Endothelial cell (in vitro differentiated cells): ENCODE measurements at regions not wholly inside any gene's neighbourhood (a gene's known extent, or its start where the extent isn't known, plus 50 kb on each side); places are given as distances from the start of the nearest gene placed in this dataset.

Experiments used
- DNase-seq: peaks from one replicate; pipeline ENCODE4 v3.0.0; 2021; ENCODE audit warnings: low spot score
- H3K27ac Mint-ChIP-seq: one replicate; pipeline ENCODE4 v1.8.0; 2021; ENCODE audit warnings: mixed read lengths, inconsistent platforms; ENCODE audit not compliant: unreplicated experiment
- H3K27me3 Mint-ChIP-seq: one replicate; pipeline ENCODE4 v1.8.0; 2021; ENCODE audit warnings: mild to moderate bottlenecking, moderate library complexity, mixed read lengths, inconsistent platforms; ENCODE audit not compliant: unreplicated experiment
- H3K36me3 Mint-ChIP-seq: one replicate; pipeline ENCODE4 v1.8.0; 2021; ENCODE audit warnings: mild to moderate bottlenecking, low read depth, mixed read lengths, inconsistent platforms; ENCODE audit not compliant: unreplicated experiment
- H3K4me1 Mint-ChIP-seq: one replicate; pipeline ENCODE4 v1.8.0; 2021; ENCODE audit warnings: mild to moderate bottlenecking, mixed read lengths, inconsistent platforms; ENCODE audit not compliant: unreplicated experiment
- H3K4me3 Mint-ChIP-seq: one replicate; pipeline ENCODE4 v1.8.0; 2021; ENCODE audit warnings: mild to moderate bottlenecking, mixed read lengths, inconsistent platforms; ENCODE audit not compliant: unreplicated experiment
- H3K9me3 Mint-ChIP-seq: one replicate; pipeline ENCODE4 v1.8.0; 2021; ENCODE audit warnings: mixed read lengths, inconsistent platforms; ENCODE audit not compliant: unreplicated experiment
- TF ChIP-seq, protein P1 (sequence below): fragments of 200-600 bp; sonication (generic); IDR thresholded peaks from one replicate; pipeline ENCODE4 v1.5.0; 2021; ENCODE audit warnings: antibody characterized with exemption; ENCODE audit not compliant: unreplicated experiment

DNA sequence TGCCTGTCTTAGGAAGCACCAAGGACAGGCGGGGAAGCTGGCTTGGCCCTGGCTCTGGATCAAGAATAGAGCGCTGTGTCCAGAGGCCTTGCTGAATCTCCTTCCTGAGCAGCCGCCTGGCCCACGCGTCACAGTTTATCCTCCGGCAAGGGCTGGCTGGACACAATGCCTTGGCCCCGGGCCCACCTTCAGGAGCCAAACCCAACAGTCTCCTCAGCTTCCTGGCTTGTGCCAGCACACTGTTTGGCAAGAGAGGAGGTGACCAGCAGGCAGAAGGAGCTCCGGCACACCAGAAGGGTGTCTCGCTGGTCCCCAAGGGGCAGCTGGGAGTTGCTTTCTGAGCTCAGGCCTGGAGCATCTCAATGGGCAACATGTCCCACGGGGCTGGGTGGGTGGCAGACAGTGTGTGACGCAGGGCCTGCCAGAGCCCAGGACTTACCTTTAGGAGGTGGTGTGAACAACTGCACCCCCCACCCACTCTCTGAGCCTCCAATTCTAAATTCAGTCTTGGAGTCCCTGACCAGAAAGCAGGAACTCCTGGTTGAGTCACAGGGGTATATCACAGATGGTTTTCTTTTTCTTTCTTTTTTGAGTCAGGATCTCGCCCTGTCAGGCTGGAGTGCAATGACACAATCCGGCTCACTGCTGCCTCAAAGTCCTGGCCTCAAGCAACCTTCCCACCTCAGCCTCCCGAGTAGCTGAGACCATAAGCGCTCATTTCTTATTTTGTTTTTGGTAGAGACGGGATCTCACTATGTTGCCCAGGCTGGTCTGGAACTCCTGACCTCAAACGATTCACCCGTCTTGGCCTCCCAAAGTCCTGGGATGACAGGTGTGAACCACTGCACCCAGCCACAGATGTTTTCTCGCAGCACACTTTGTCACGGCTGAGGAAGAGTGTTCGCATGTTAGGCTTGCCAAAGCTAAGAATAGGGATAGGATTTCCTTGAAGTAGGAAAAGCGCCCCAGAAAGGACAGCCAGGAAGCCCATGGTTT, 361.2 kb downstream of the BCOR start:
- DNase-seq: no peak
- H3K4me1 Mint-ChIP-seq: peaks cover 2% of the 10 kb centered on the region
- no peak overlapping the region for H3K27ac Mint-ChIP-seq
- H3K27me3 Mint-ChIP-seq: peaks cover 5% of the 10 kb centered on the region
- H3K36me3 Mint-ChIP-seq: no peaks in the 10 kb centered on the region
- H3K9me3 Mint-ChIP-seq: no peaks in the 10 kb centered on the region
- TF ChIP-seq, protein P1, sequence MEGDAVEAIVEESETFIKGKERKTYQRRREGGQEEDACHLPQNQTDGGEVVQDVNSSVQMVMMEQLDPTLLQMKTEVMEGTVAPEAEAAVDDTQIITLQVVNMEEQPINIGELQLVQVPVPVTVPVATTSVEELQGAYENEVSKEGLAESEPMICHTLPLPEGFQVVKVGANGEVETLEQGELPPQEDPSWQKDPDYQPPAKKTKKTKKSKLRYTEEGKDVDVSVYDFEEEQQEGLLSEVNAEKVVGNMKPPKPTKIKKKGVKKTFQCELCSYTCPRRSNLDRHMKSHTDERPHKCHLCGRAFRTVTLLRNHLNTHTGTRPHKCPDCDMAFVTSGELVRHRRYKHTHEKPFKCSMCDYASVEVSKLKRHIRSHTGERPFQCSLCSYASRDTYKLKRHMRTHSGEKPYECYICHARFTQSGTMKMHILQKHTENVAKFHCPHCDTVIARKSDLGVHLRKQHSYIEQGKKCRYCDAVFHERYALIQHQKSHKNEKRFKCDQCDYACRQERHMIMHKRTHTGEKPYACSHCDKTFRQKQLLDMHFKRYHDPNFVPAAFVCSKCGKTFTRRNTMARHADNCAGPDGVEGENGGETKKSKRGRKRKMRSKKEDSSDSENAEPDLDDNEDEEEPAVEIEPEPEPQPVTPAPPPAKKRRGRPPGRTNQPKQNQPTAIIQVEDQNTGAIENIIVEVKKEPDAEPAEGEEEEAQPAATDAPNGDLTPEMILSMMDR: no peak
- no peak overlapping the region for H3K4me3 Mint-ChIP-seq

DNA sequence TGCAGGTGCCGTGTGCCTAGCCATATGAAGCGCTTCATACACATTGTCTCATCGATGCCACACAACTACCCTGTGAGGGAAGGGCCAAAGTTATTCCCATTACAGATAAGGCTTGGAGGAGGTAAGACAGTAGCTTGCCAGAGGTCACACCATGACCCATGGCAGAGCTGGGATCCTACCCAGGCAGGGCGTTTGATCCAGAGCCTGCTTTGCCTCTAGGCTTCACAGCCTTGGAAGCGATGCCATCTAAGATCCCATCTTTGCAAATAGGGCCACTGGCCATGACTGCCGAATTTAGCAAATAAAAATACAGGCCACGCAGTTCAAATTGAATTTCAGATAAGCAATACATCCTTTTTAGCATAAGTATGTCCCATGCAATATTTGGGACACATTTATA, 358.2 kb downstream of the BCOR start:
- TF ChIP-seq, protein P1: no peak
- no peak overlapping the region for H3K4me3 Mint-ChIP-seq
- no peaks in the 10 kb centered on the region for H3K4me1 Mint-ChIP-seq
- no peak for DNase-seq
- H3K36me3 Mint-ChIP-seq: no peaks in the 10 kb centered on the region
- H3K27ac Mint-ChIP-seq: no peak overlapping the region
- H3K9me3 Mint-ChIP-seq: no peaks in the 10 kb centered on the region
- H3K27me3 Mint-ChIP-seq: peaks cover 3% of the 10 kb centered on the region

DNA sequence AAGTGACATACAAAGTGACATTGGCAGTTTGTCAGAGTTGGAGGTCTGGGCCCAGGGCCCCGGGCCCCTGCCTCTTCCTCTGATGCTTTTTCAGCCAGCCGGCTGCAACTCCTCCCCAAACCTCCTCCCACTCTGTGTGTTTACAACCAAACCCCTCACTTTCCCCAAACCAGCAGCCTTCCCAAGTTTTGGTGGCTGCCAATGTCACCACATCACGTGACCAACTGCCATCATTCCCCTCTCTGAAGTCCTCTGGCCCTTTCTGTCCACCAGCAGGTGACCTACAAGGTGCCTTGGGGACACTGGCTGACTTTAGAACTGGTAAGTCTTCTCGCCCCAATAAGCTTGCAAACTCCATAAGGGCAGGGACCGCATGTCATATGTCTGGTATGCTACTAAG, 357.7 kb downstream of the BCOR start:
- Mint-ChIP-seq H3K27me3 (peaks cover 3% of the 10 kb centered on the region), H3K4me3 (no peak overlapping the region), H3K4me1 (no peaks in the 10 kb centered on the region), H3K36me3 (no peaks in the 10 kb centered on the region), H3K27ac (no peak overlapping the region), H3K9me3 (no peaks in the 10 kb centered on the region)
- TF ChIP-seq, protein P1: no peak
- DNase-seq: no peak

GRCh38 chrX:39741904-39742303, 355.9 kb downstream of the BCOR start:
- Mint-ChIP-seq H3K4me1 (no peaks in the 10 kb centered on the region), H3K36me3 (no peaks in the 10 kb centered on the region), H3K27ac (no peak overlapping the region), H3K9me3 (no peaks in the 10 kb centered on the region), H3K27me3 (peaks cover 3% of the 10 kb centered on the region), H3K4me3 (no peak overlapping the region)
- TF ChIP-seq, protein P1: no peak
- no peak for DNase-seq

- H3K9me3 Mint-ChIP-seq: no peaks in the 10 kb centered on the region
- DNase-seq: no peak
- TF ChIP-seq, protein P1: no peak
These were observed 351.9 kb downstream of the BCOR start for GRCh38 chrX:39745818-39746217.

More at GRCh38 chrX:39745818-39746217, 351.9 kb downstream of the BCOR start:
- Mint-ChIP-seq H3K27ac (no peak overlapping the region), H3K4me3 (no peak overlapping the region), H3K4me1 (no peaks in the 10 kb centered on the region), H3K27me3 (no peaks in the 10 kb centered on the region), H3K36me3 (no peaks in the 10 kb centered on the region)
